B cell (primary cell): ENCODE measurements at regions not wholly inside any gene's neighbourhood (a gene's known extent, or its start where the extent isn't known, plus 50 kb on each side); places are given as distances from the start of the nearest gene placed in this dataset.
"Not testable (repeated sequence)": the region's sequence is repeated elsewhere in the genome, so short reads cannot be mapped to it uniquely, and the experiment has no call there.

Experiments
- ATAC-seq: fragments of 200-7000 bp; cut with Tn5 transposase; one replicate; pipeline ENCODE4 v1.10.0; 2021; ENCODE audit warnings: low read depth, mild to moderate bottlenecking, moderate number of reproducible peaks, moderate library complexity
- CTCF ChIA-PET: fragments of 350-600 bp; sonication (Branson Sonifier 250); formaldehyde crosslinking; loops from one replicate; lab custom pipeline; 2021; ENCODE audit warnings: antibody characterized with exemption, inconsistent platforms; lab: Charles Lee
- POLR2A ChIA-PET: fragments of 350-600 bp; sonication (Branson Sonifier 250); formaldehyde crosslinking; loops from one replicate; lab custom pipeline; 2021; ENCODE audit warnings: antibody characterized with exemption; lab: Charles Lee
- DNase-seq: peaks from one replicate; pipeline ENCODE4 v3.0.0; 2013
- H2AFZ ChIP-seq: 2 replicates; pipeline ENCODE4 v1.6.1; 2012; ENCODE audit warnings: mild to moderate bottlenecking, low read depth, low read length; ENCODE audit not compliant: insufficient read depth, poor library complexity, severe bottlenecking
- H3K27ac ChIP-seq, 2 donors: 1 replicate in 1 of 2; 2 replicates in 1 of 2; pipeline ENCODE4 v1.5.1; 2012 to 2013; ENCODE audit warnings: low read length in 2 of 2, mild to moderate bottlenecking in 2 of 2, moderate library complexity in 1 of 2
- H3K27me3 ChIP-seq, 4 experiments: fragments of 200-600 bp in 1 of 4; sonication (generic) in 1 of 4; replicated peaks in 1 of 4; 1 replicate in 2 of 4; 2 replicates in 2 of 4; pipeline versions ENCODE4 v1.6.1 to v1.7.0; 2013 to 2016; ENCODE audit warnings: low read length in 3 of 4, mild to moderate bottlenecking in 2 of 4, mixed read lengths in 1 of 4, moderate library complexity in 1 of 4; ENCODE audit not compliant: insufficient read depth in 4 of 4, control insufficient read depth in 3 of 4; ENCODE audit errors: control extremely low read depth in 1 of 4
- H3K36me3 ChIP-seq, 2 experiments: replicated peaks in 1 of 2; 1 replicate in 1 of 2; 2 replicates in 1 of 2; pipeline versions ENCODE4 v1.6.1 to v1.7.1; 2013; ENCODE audit warnings: low read length in 1 of 2; ENCODE audit not compliant: insufficient read depth in 2 of 2, control insufficient read depth in 1 of 2; ENCODE audit errors: control extremely low read depth in 1 of 2, extremely low read depth in 1 of 2
- H3K4me1 ChIP-seq, 2 donors: fragments of 200-600 bp in 1 of 2; sonication (generic) in 1 of 2; 1 replicate in 1 of 2; 2 replicates in 1 of 2; pipeline versions ENCODE4 v1.5.1 to v1.6.1; 2013 to 2017; ENCODE audit warnings: low read length in 2 of 2; ENCODE audit not compliant: control insufficient read depth in 2 of 2, insufficient read depth in 2 of 2
- H3K4me2 ChIP-seq: replicated peaks from 2 replicates; pipeline ENCODE3; 2012; ENCODE audit warnings: mild to moderate bottlenecking, low read depth, low read length; ENCODE audit not compliant: poor library complexity, severe bottlenecking
- H3K4me3 ChIP-seq, 5 experiments: fragments of 200-600 bp in 1 of 5; sonication (generic) in 1 of 5; 1 replicate in 3 of 5; 2 replicates in 2 of 5; pipeline versions ENCODE4 v1.5.1 to v1.7.0; 2011 to 2016; ENCODE audit warnings: low read length in 4 of 5, mild to moderate bottlenecking in 4 of 5, low read depth in 2 of 5, control low read depth in 1 of 5, moderate library complexity in 1 of 5; ENCODE audit not compliant: insufficient read depth in 1 of 5; ENCODE audit errors: control extremely low read depth in 1 of 5, extremely low read depth in 1 of 5
- H3K79me2 ChIP-seq: fragments of 200-600 bp; sonication (generic); one replicate; pipeline ENCODE4 v1.6.0; 2016; ENCODE audit warnings: low read length; ENCODE audit not compliant: control insufficient read depth, insufficient read depth
- H3K9ac ChIP-seq: fragments of 200-600 bp; sonication (generic); 2 replicates; pipeline ENCODE4 v1.6.1; 2017; ENCODE audit warnings: mild to moderate bottlenecking, low read length, moderate library complexity
- H3K9me3 ChIP-seq, 3 donors: one replicate each; pipeline versions ENCODE4 v1.6.1 to v1.7.1; 2013; ENCODE audit warnings: low read length in 2 of 3; ENCODE audit not compliant: control insufficient read depth in 2 of 3, insufficient read depth in 1 of 3; ENCODE audit errors: control extremely low read depth in 1 of 3
- H4K20me1 ChIP-seq: 2 replicates; pipeline ENCODE4 v1.6.0; 2012; ENCODE audit warnings: mild to moderate bottlenecking, low read length; ENCODE audit not compliant: insufficient read depth, control insufficient read depth, poor library complexity, severe bottlenecking
- H3K27ac Mint-ChIP-seq: one replicate; pipeline ENCODE4 v1.8.0; 2021; ENCODE audit warnings: mixed read lengths
- H3K27me3 Mint-ChIP-seq: one replicate; pipeline ENCODE4 v1.8.0; 2021; ENCODE audit warnings: mixed read lengths
- H3K4me1 Mint-ChIP-seq: one replicate; pipeline ENCODE4 v1.8.0; 2021; ENCODE audit warnings: mixed read lengths
- H3K4me3 Mint-ChIP-seq: one replicate; pipeline ENCODE4 v1.8.0; 2021; ENCODE audit warnings: mixed read lengths
- H3K9me3 Mint-ChIP-seq: one replicate; pipeline ENCODE4 v1.8.0; 2022; ENCODE audit warnings: mixed read lengths; ENCODE audit not compliant: insufficient read depth
- CTCF ChIP-seq: fragments of 200-600 bp; IDR thresholded peaks from one replicate; pipeline ENCODE4 v1.8.0; 2022; ENCODE audit warnings: antibody characterized with exemption, mild to moderate bottlenecking
- EZH2 ChIP-seq: IDR thresholded peaks from 2 replicates; pipeline ENCODE4 v1.6.1; 2012; ENCODE audit warnings: borderline replicate concordance, low read depth, mild to moderate bottlenecking, moderate library complexity, low read length; ENCODE audit not compliant: insufficient read depth, poor library complexity, severe bottlenecking
- WGBS: methylation state at CpG from one replicate; pipeline ENCODE4 v1.1.5; 2013; ENCODE audit warnings: missing lambda C conversion rate; ENCODE audit not compliant: insufficient coverage; 5-methylcytosine and 5-hydroxymethylcytosine counted together
- intact Hi-C: fragments of 100-400 bp; cut with micrococcal nuclease; formaldehyde crosslinking; loops from one replicate; pipeline ENCODE4 v1.10.0; 2022

GRCh38 chr4:17009871-17010367, 111.5 kb upstream of the LDB2 start:
- Histone ChIP-seq H3K27ac (no peak overlapping the region), H2AFZ (no peak overlapping the region), H3K9me3 (no peaks in the 10 kb centered on the region), H3K4me1 (no peaks in the 10 kb centered on the region), H3K9ac (no peak overlapping the region), H3K36me3 (no peaks in the 10 kb centered on the region), H3K79me2 (no peaks in the 10 kb centered on the region), H3K27me3 (no peaks in the 10 kb centered on the region), H4K20me1 (no peaks in the 10 kb centered on the region), H3K4me3 (no peak overlapping the region), H3K4me2 (no peak overlapping the region)
- DNase-seq (no peak), ATAC-seq (no peak)
- H3K27me3 Mint-ChIP-seq: no peaks in the 10 kb centered on the region
- no peaks in the 10 kb centered on the region for H3K4me1 Mint-ChIP-seq
- WGBS: 85% methylated on average over 7 of the region's 10 CpGs
- no peak overlapping the region for H3K27ac Mint-ChIP-seq
- CTCF ChIA-PET: interaction anchor here (1.1 kb wide), 1 partner anchor 10 kb away, joined by 3 read pairs; no protein-coding TSS in a partner anchor
- POLR2A ChIA-PET: no interaction called here
- no peak for TF ChIP-seq EZH2
- no peak for TF ChIP-seq CTCF
- H3K4me3 Mint-ChIP-seq: no peak overlapping the region
- no peaks in the 10 kb centered on the region for H3K9me3 Mint-ChIP-seq
- intact Hi-C loops: no loop called here

GRCh38 chr4:17008834-17009345, 110.4 kb upstream of the LDB2 start:
- ATAC-seq (no peak), DNase-seq (no peak)
- Histone ChIP-seq H3K4me1 (no peaks in the 10 kb centered on the region), H3K9me3 (no peaks in the 10 kb centered on the region), H2AFZ (no peak overlapping the region), H3K27ac (no peak overlapping the region), H4K20me1 (no peaks in the 10 kb centered on the region), H3K36me3 (no peaks in the 10 kb centered on the region), H3K27me3 (no peaks in the 10 kb centered on the region), H3K9ac (no peak overlapping the region), H3K4me3 (no peak overlapping the region), H3K79me2 (no peaks in the 10 kb centered on the region), H3K4me2 (no peak overlapping the region)
- Mint-ChIP-seq H3K4me1 (no peaks in the 10 kb centered on the region), H3K27me3 (no peaks in the 10 kb centered on the region), H3K27ac (no peak overlapping the region), H3K4me3 (no peak overlapping the region), H3K9me3 (no peaks in the 10 kb centered on the region)
- no peak for TF ChIP-seq CTCF
- TF ChIP-seq EZH2: no peak
- CTCF ChIA-PET: interaction anchor here (1.1 kb wide), 1 partner anchor 11 kb away, joined by 3 read pairs; no protein-coding TSS in a partner anchor
- intact Hi-C loops: no loop called here
- POLR2A ChIA-PET: no interaction called here
- no CpG with 5 or more reads among the region's 2 CpGs for WGBS

- H3K36me3 ChIP-seq, H3K27me3 Mint-ChIP-seq, intact Hi-C loops, POLR2A ChIA-PET, CTCF ChIA-PET, DNase-seq, H3K9me3 ChIP-seq, ATAC-seq, H3K27ac ChIP-seq, H3K4me3 Mint-ChIP-seq, H3K9me3 Mint-ChIP-seq, H3K27me3 ChIP-seq, H3K9ac ChIP-seq, H3K4me1 Mint-ChIP-seq, H2AFZ ChIP-seq, H3K4me1 ChIP-seq, H4K20me1 ChIP-seq, H3K27ac Mint-ChIP-seq, H3K4me3 ChIP-seq, H3K4me2 ChIP-seq, H3K79me2 ChIP-seq: not testable (repeated sequence)
- 89% methylated on average over 7 of the region's 16 CpGs for WGBS
Measured at GRCh38 chr4:17003606-17004392, 105.4 kb upstream of the LDB2 start.
